ENCODE measurements at regions not wholly inside any gene's neighbourhood (a gene's known extent, or its start where the extent isn't known, plus 50 kb on each side); places are given as distances from the start of the nearest gene placed in this dataset. TPM values are rescaled to one million over a fixed set of nuclear protein-coding genes. Genes with fewer than 3 reads are reported as not detected.

DNA sequence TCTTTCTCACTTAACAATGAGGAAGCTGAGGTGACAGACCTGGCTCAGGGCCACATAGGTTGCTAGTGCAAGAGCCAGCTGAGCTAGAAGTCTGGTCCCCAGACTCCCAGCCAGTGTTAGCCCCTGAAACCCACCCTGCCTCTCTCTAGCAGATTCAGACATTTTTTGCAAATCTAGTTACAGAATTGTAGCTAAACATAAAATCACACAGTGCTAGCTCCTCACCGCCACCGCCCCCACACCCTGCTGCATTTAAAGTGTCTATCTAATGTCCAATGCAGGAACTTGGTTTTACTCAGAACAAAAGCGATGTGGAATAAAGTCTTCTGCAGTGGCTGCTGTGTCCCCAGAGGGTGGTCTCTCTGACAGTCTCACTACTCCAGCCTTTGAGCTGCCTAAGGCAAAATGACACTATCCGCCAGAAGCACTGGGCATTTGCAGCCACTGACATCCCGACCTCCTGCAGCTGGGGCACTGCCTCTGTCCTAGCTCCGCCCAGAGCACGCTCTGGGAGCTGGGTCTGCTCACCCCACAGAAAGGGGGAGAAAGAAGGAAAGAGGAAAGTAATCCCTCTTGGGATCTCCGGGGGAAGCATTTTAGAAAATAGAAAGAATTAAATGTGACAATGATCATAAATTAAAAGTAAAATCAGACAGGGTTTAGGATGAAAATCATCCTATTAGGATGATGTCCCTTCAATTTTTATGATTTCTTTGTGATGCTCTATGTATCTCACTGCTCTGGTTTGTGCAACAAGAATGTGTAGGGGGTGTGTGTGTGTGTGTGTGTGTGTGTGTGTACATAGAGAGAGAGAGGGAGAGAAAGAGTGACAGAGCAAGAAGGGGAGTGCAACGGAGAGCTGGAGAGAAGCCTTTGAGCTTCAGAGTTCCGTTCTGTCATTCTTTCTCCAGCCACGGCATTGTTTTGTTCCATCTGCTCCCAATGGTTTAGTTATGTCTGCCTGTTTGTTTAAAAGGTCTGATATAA is 50.5 kb upstream of the ST8SIA3 start:
- FAIRE-seq = no peak
- no peak for DNase-seq (ENCODE audit: low spot score in 2 of 2)

Small RNAs in the stretch of these regions (small RNA-seq; reads per million reads assigned to genes)
- gene RNU6-737P = not detected
